Heart left ventricle (tissue), 13 donors: ENCODE measurements at regions not wholly inside any gene's neighbourhood (a gene's known extent, or its start where the extent isn't known, plus 50 kb on each side); places are given as distances from the start of the nearest gene placed in this dataset.

ENCODE experiments used
- POLR2A ChIP-seq, 2 donors: fragments of 450-650 bp; IDR thresholded peaks; one replicate each; pipeline ENCODE4 v1.6.1; 2017; ENCODE audit warnings: antibody characterized with exemption in 2 of 2, mild to moderate bottlenecking in 2 of 2, moderate library complexity in 2 of 2
- TF ChIP-seq, protein P1 (sequence below), 12 donors: fragments of 200-600 bp; sonication (generic) in 4 of 12; IDR thresholded peaks; one replicate each; pipeline versions ENCODE4 v1.5.0 to v1.8.0; 2018 to 2022; ENCODE audit warnings: antibody characterized with exemption in 12 of 12, mild to moderate bottlenecking in 5 of 12
- donor health status: ischemic (EF 13 %, LVEDD 7.1; RV severe dilation, severe dysfunction).
- donor health status: DM: no; HTN: yes; CAD: no.
- donor health status: DM: no; HTN: no; CAD: no.
- donor health status: ischemic (EF 25% LVEDD 6.9; RV normal size, moderate dysfunction).
- donor health status: ischemic (EF 25% LVEDD 5.7; RV mildly dilated, moderate dysfunction).
- donor health status: ischemic (EF 35%, LVEDD 5.7; RV mildly dilated, moderate dysfunction).
- donor health status: nonischemic (EF 11% LVEDD 7.7; RV severe dilation, severe dysfunction).
- donor health status: DM: yes; HTN: yes; CAD: no.
- donor health status: PGD.
- donor health status: ischemic (EF 29% LVEDD 5.4; RV normal size, mild dysfunction).
- donor health status: nonischemic (EF 23%, LVEDD 6.1; RV moderate dilation, normal function).

DNA sequence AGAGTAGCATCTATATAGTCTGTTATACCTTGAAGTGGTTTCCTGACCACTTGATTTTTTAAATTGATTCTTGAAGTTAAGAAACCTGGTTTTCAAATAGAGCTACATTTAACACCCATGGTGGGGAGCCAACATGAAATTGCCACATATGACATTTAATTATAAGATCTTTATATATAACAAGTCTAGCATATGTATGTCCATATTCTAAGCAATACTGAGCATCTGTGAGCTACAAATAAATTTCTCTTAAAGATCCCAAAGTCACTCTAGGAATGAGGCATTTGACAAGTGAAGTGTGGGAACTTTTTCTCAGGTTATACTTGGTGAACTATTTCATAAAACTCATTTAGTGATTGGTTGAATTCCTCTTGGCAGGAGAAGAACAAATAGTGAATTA lies 132.5 kb downstream of the RPL10L start:
- TF ChIP-seq, protein P1, sequence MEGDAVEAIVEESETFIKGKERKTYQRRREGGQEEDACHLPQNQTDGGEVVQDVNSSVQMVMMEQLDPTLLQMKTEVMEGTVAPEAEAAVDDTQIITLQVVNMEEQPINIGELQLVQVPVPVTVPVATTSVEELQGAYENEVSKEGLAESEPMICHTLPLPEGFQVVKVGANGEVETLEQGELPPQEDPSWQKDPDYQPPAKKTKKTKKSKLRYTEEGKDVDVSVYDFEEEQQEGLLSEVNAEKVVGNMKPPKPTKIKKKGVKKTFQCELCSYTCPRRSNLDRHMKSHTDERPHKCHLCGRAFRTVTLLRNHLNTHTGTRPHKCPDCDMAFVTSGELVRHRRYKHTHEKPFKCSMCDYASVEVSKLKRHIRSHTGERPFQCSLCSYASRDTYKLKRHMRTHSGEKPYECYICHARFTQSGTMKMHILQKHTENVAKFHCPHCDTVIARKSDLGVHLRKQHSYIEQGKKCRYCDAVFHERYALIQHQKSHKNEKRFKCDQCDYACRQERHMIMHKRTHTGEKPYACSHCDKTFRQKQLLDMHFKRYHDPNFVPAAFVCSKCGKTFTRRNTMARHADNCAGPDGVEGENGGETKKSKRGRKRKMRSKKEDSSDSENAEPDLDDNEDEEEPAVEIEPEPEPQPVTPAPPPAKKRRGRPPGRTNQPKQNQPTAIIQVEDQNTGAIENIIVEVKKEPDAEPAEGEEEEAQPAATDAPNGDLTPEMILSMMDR (IDR thresholded peaks at IDR 0.05): no peak
- TF ChIP-seq POLR2A (IDR thresholded peaks at IDR 0.05): no peak
